SK-N-SH treated with all-trans-retinoic acid at 6 μM for 48 hours (cell line): ENCODE measurements at regions not wholly inside any gene's neighbourhood (a gene's known extent, or its start where the extent isn't known, plus 50 kb on each side); places are given as distances from the start of the nearest gene placed in this dataset.
"Not testable (repeated sequence)": the region's sequence is repeated elsewhere in the genome, so short reads cannot be mapped to it uniquely, and the experiment has no call there.

Source experiments
- ATAC-seq: fragments of 200-7000 bp; cut with Tn5 transposase; 3 replicates; pipeline ENCODE4 v1.9.1; 2020; ENCODE audit warnings: mild to moderate bottlenecking, moderate library complexity
- ARNTL ChIP-seq: fragments of 450-650 bp; formaldehyde crosslinking; IDR thresholded peaks from 2 replicates; pipeline ENCODE4 v1.5.0; 2020; ENCODE audit warnings: low read depth, mild to moderate bottlenecking, moderate library complexity, borderline replicate concordance
- BACH2 ChIP-seq: fragments of 250-450 bp; sonication (Bioruptor Pico); IDR thresholded peaks from 2 replicates; pipeline ENCODE4 v1.9.0; 2021; ENCODE audit warnings: mild to moderate bottlenecking, borderline replicate concordance
- CSDC2 ChIP-seq: fragments of 250-450 bp; sonication (Bioruptor Pico); IDR thresholded peaks from 2 replicates; pipeline ENCODE4 v1.5.0; 2020; ENCODE audit warnings: mild to moderate bottlenecking, moderate library complexity
- ESRRG ChIP-seq: fragments of 250-450 bp; sonication (Bioruptor Pico); IDR thresholded peaks from 2 replicates; pipeline ENCODE4 v1.6.1; 2021; ENCODE audit warnings: mild to moderate bottlenecking
- GLIS3 ChIP-seq: fragments of 250-450 bp; sonication (Bioruptor Pico); IDR thresholded peaks from 2 replicates; pipeline ENCODE4 v1.5.0; 2020; ENCODE audit warnings: mild to moderate bottlenecking, moderate library complexity
- ISL1 ChIP-seq: fragments of 250-450 bp; sonication (Bioruptor Pico); IDR thresholded peaks from 2 replicates; pipeline ENCODE4 v2.1.2; 2022; ENCODE audit warnings: mild to moderate bottlenecking, moderate library complexity
- OSR1 ChIP-seq: fragments of 250-450 bp; sonication (Bioruptor Pico); IDR thresholded peaks from 2 replicates; pipeline ENCODE4 v1.8.0; 2022; ENCODE audit warnings: moderate library complexity, mild to moderate bottlenecking, inconsistent platforms
- PPARA ChIP-seq: fragments of 250-450 bp; sonication (Bioruptor Pico); IDR thresholded peaks from 2 replicates; pipeline ENCODE4 v1.5.0; 2020; ENCODE audit warnings: mild to moderate bottlenecking, borderline replicate concordance
- RARB ChIP-seq: fragments of 250-450 bp; sonication (Bioruptor Pico); IDR thresholded peaks from 2 replicates; pipeline ENCODE4 v1.8.0; 2021; ENCODE audit warnings: mild to moderate bottlenecking, moderate library complexity
- SNAI2 ChIP-seq: fragments of 250-450 bp; sonication (Bioruptor Pico); IDR thresholded peaks from 2 replicates; pipeline ENCODE4 v1.5.0; 2020; ENCODE audit warnings: mild to moderate bottlenecking, moderate library complexity
- TCF4 ChIP-seq: fragments of 250-450 bp; sonication (Bioruptor Pico); IDR thresholded peaks from 2 replicates; pipeline ENCODE4 v1.8.0; 2021; ENCODE audit warnings: mild to moderate bottlenecking, moderate library complexity, borderline replicate concordance
- TOX ChIP-seq: fragments of 250-450 bp; sonication (Bioruptor Pico); IDR thresholded peaks from 2 replicates; pipeline ENCODE4 v1.8.0; 2021; ENCODE audit warnings: mild to moderate bottlenecking, moderate library complexity, borderline replicate concordance
- ZC3H10 ChIP-seq: fragments of 250-450 bp; sonication (Bioruptor Pico); IDR thresholded peaks from 2 replicates; pipeline ENCODE4 v1.5.1; 2021; ENCODE audit warnings: mild to moderate bottlenecking, moderate library complexity
- ZFP3 ChIP-seq: fragments of 250-450 bp; sonication (Bioruptor Pico); IDR thresholded peaks from 2 replicates; pipeline ENCODE4 v1.5.0; 2020; ENCODE audit warnings: mild to moderate bottlenecking, moderate library complexity
- ZFP30 ChIP-seq: fragments of 450-650 bp; formaldehyde crosslinking; IDR thresholded peaks from 2 replicates; pipeline ENCODE4 v1.5.0; 2022; ENCODE audit warnings: mild to moderate bottlenecking, moderate library complexity
- ZNF565 ChIP-seq: fragments of 450-650 bp; formaldehyde crosslinking; conservative IDR thresholded peaks from 2 replicates; pipeline ENCODE4 v1.5.0; 2020; ENCODE audit warnings: low read depth, mild to moderate bottlenecking, moderate library complexity
- ZNF70 ChIP-seq: fragments of 450-650 bp; formaldehyde crosslinking; IDR thresholded peaks from 2 replicates; pipeline ENCODE4 v1.5.0; 2020; ENCODE audit warnings: mild to moderate bottlenecking, moderate library complexity
- ZNF8 ChIP-seq: fragments of 450-650 bp; formaldehyde crosslinking; IDR thresholded peaks from 2 replicates; pipeline ENCODE4 v1.5.0; 2020; ENCODE audit warnings: mild to moderate bottlenecking, moderate library complexity
- TF ChIP-seq, protein P1 (sequence below): fragments of 250-450 bp; sonication (Bioruptor Pico); IDR thresholded peaks from 2 replicates; pipeline ENCODE4 v1.5.0; 2020; ENCODE audit warnings: mild to moderate bottlenecking, moderate library complexity
- TF ChIP-seq, protein P2 (sequence below): fragments of 250-450 bp; sonication (Bioruptor Pico); IDR thresholded peaks from 2 replicates; pipeline ENCODE4 v1.5.1; 2021; ENCODE audit warnings: mild to moderate bottlenecking, moderate library complexity
- TF ChIP-seq, protein P3 (sequence below): fragments of 250-450 bp; sonication (Bioruptor Pico); IDR thresholded peaks from 2 replicates; pipeline ENCODE4 v1.8.0; 2020; ENCODE audit warnings: mild to moderate bottlenecking, moderate library complexity, borderline replicate concordance
- TF ChIP-seq, protein P4 (sequence below): fragments of 250-450 bp; sonication (Bioruptor Pico); IDR thresholded peaks from 2 replicates; pipeline ENCODE4 v1.8.0; 2021; ENCODE audit warnings: low read depth, mild to moderate bottlenecking, moderate library complexity, borderline replicate concordance
- TF ChIP-seq, protein P5 (sequence below): fragments of 250-450 bp; sonication (Bioruptor Pico); IDR thresholded peaks from 2 replicates; pipeline ENCODE4 v1.5.1; 2020; ENCODE audit warnings: low read depth, mild to moderate bottlenecking, moderate library complexity

DNA sequence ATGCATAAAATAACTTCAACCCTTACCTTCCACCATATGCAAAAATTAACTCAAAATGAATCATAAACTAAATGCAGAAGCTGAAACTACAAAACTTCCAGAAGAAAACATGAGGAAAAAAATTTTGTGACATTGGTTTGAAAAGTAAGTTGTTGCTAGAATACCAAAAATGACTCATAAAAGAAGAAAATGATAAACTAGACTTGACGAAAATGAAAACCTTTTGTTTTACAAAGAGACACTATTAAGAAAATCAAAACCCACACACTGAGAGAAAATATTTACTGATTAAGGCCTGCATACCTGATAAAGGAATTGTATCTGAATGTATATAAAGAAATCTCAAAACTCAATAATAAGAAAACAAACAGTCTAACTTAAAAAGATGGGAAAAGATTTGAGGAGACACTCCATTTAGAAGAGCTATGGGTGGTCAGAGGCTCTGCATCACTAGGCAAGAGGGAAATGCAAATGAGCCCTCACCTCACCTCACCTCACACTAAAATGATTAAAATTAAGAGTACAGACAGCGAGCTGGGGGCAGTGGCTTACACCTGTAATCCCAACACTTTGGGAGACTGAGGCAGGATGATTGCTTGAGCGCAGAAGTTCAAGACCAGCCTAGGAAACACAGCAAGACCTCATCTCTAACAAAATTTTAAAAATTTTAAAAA lies 97.6 kb upstream of the CST7 start:
- TF ChIP-seq ZNF565 (CRISPR knock-in tag), result no peak
- TF ChIP-seq ISL1 (CRISPR knock-in tag), result no peak
- no peak for TF ChIP-seq ZNF70 (CRISPR knock-in tag)
- no peak for TF ChIP-seq PPARA (CRISPR knock-in tag)
- no peak for TF ChIP-seq SNAI2 (CRISPR knock-in tag)
- no peak for TF ChIP-seq ZNF8 (CRISPR knock-in tag)
- TF ChIP-seq ZFP3, result no peak
- no peak for TF ChIP-seq GLIS3
- TF ChIP-seq BACH2 (CRISPR knock-in tag), result no peak
- no peak for ATAC-seq

DNA sequence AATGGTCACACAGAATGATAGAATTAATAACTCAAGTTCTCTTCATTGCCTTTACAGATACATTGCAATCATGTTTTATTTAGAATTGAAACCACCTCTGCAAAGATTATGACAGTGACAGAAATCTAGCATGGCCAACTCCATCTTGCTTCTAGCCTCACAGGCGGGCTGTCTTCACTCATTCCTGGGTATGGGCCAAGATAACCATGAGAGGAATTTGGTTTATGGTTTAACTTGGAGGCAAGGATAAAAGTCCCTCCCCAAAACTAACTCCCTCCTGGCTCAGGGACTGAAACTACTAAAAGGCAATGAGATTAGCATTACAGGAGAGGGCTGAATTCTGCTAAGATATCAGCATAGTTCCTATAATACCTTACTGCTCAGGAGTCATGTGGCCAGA lies 95.2 kb upstream of the CST7 start:
- TF ChIP-seq TCF4 (CRISPR knock-in tag), result no peak
- TF ChIP-seq, protein P1, sequence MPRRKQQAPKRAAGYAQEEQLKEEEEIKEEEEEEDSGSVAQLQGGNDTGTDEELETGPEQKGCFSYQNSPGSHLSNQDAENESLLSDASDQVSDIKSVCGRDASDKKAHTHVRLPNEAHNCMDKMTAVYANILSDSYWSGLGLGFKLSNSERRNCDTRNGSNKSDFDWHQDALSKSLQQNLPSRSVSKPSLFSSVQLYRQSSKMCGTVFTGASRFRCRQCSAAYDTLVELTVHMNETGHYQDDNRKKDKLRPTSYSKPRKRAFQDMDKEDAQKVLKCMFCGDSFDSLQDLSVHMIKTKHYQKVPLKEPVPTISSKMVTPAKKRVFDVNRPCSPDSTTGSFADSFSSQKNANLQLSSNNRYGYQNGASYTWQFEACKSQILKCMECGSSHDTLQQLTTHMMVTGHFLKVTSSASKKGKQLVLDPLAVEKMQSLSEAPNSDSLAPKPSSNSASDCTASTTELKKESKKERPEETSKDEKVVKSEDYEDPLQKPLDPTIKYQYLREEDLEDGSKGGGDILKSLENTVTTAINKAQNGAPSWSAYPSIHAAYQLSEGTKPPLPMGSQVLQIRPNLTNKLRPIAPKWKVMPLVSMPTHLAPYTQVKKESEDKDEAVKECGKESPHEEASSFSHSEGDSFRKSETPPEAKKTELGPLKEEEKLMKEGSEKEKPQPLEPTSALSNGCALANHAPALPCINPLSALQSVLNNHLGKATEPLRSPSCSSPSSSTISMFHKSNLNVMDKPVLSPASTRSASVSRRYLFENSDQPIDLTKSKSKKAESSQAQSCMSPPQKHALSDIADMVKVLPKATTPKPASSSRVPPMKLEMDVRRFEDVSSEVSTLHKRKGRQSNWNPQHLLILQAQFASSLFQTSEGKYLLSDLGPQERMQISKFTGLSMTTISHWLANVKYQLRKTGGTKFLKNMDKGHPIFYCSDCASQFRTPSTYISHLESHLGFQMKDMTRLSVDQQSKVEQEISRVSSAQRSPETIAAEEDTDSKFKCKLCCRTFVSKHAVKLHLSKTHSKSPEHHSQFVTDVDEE (CRISPR knock-in tag), result no peak
- no peak for TF ChIP-seq ESRRG
- TF ChIP-seq, protein P2, sequence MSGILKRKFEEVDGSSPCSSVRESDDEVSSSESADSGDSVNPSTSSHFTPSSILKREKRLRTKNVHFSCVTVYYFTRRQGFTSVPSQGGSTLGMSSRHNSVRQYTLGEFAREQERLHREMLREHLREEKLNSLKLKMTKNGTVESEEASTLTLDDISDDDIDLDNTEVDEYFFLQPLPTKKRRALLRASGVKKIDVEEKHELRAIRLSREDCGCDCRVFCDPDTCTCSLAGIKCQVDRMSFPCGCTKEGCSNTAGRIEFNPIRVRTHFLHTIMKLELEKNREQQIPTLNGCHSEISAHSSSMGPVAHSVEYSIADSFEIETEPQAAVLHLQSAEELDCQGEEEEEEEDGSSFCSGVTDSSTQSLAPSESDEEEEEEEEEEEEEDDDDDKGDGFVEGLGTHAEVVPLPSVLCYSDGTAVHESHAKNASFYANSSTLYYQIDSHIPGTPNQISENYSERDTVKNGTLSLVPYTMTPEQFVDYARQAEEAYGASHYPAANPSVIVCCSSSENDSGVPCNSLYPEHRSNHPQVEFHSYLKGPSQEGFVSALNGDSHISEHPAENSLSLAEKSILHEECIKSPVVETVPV (CRISPR knock-in tag), result no peak
- TF ChIP-seq ISL1 (CRISPR knock-in tag), result no peak
- TF ChIP-seq ZNF565 (CRISPR knock-in tag), result no peak
- TF ChIP-seq GLIS3, result no peak
- no peak for TF ChIP-seq OSR1
- no peak for TF ChIP-seq ARNTL (CRISPR knock-in tag)
- TF ChIP-seq ZNF8 (CRISPR knock-in tag), result no peak
- no peak for TF ChIP-seq CSDC2 (CRISPR knock-in tag)
- no peak for TF ChIP-seq ZFP3
- TF ChIP-seq, protein P3, sequence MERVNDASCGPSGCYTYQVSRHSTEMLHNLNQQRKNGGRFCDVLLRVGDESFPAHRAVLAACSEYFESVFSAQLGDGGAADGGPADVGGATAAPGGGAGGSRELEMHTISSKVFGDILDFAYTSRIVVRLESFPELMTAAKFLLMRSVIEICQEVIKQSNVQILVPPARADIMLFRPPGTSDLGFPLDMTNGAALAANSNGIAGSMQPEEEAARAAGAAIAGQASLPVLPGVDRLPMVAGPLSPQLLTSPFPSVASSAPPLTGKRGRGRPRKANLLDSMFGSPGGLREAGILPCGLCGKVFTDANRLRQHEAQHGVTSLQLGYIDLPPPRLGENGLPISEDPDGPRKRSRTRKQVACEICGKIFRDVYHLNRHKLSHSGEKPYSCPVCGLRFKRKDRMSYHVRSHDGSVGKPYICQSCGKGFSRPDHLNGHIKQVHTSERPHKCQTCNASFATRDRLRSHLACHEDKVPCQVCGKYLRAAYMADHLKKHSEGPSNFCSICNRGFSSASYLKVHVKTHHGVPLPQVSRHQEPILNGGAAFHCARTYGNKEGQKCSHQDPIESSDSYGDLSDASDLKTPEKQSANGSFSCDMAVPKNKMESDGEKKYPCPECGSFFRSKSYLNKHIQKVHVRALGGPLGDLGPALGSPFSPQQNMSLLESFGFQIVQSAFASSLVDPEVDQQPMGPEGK (CRISPR knock-in tag), result no peak
- no peak for TF ChIP-seq TOX (CRISPR knock-in tag)
- TF ChIP-seq ZC3H10 (CRISPR knock-in tag), result no peak
- TF ChIP-seq, protein P4, sequence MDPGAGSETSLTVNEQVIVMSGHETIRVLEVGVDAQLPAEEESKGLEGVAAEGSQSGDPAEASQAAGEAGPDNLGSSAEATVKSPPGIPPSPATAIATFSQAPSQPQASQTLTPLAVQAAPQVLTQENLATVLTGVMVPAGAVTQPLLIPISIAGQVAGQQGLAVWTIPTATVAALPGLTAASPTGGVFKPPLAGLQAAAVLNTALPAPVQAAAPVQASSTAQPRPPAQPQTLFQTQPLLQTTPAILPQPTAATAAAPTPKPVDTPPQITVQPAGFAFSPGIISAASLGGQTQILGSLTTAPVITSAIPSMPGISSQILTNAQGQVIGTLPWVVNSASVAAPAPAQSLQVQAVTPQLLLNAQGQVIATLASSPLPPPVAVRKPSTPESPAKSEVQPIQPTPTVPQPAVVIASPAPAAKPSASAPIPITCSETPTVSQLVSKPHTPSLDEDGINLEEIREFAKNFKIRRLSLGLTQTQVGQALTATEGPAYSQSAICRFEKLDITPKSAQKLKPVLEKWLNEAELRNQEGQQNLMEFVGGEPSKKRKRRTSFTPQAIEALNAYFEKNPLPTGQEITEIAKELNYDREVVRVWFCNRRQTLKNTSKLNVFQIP (CRISPR knock-in tag), result no peak
- TF ChIP-seq ZNF70 (CRISPR knock-in tag), result no peak
- TF ChIP-seq SNAI2 (CRISPR knock-in tag), result no peak
- TF ChIP-seq BACH2 (CRISPR knock-in tag), result no peak
- TF ChIP-seq RARB (CRISPR knock-in tag), result no peak
- ATAC-seq, result no peak

DNA sequence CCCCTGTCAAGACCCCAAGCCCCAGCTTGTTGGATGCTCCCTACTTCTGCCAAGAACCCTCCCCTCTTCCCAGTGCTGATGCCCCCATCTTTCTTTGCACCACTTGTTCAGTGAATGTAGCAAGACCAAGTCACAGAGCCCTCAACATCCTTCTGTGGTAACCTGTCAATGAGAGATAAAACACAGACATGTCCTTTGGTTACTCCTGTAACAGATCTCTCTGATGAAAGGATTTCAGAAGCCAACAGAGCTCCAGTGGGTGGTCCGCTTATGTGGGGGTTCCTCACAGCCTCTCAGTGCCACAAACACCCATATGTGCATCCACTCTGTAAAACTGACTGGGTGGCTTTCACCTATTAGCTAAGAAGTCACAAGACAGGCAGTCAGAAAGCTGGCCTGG lies 93.2 kb upstream of the CST7 start:
- no peak for ATAC-seq
- TF ChIP-seq OSR1 (no peak), ARNTL (CRISPR knock-in tag) (no peak), ZNF8 (CRISPR knock-in tag) (no peak), ZNF565 (CRISPR knock-in tag) (no peak), TCF4 (CRISPR knock-in tag) (no peak), BACH2 (CRISPR knock-in tag) (no peak), ZNF70 (CRISPR knock-in tag) (no peak), ZFP3 (no peak), ZFP30 (CRISPR knock-in tag) (no peak), GLIS3 (no peak), TOX (CRISPR knock-in tag) (no peak)
- TF ChIP-seq, protein P5, sequence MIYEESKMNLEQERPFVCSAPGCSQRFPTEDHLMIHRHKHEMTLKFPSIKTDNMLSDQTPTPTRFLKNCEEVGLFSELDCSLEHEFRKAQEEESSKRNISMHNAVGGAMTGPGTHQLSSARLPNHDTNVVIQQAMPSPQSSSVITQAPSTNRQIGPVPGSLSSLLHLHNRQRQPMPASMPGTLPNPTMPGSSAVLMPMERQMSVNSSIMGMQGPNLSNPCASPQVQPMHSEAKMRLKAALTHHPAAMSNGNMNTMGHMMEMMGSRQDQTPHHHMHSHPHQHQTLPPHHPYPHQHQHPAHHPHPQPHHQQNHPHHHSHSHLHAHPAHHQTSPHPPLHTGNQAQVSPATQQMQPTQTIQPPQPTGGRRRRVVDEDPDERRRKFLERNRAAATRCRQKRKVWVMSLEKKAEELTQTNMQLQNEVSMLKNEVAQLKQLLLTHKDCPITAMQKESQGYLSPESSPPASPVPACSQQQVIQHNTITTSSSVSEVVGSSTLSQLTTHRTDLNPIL (CRISPR knock-in tag), result no peak
- TF ChIP-seq, protein P4 (CRISPR knock-in tag), result no peak
- TF ChIP-seq, protein P3 (CRISPR knock-in tag), result no peak

DNA sequence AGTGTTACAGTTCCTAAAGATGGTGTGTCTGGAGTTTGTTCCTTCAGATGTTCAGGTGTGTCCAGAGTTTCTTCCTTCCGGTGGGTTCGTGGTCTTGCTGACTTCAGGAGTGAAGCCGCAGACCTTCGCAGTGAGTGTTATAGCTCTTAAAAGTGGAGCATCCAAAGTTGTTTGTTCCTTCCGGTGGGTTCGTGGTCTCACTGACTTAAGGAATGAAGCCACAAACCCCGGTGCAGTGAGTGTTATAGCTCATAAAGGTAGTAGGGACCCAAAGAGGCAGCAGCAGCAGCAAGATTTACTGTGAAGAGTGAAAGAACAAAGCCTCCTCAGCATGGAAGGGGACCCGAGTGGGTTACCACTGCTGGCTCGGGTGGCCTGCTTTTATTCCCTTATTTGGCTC lies 90.6 kb upstream of the CST7 start:
- ATAC-seq, result not testable (repeated sequence)
